ENCODE measurements at regions not wholly inside any gene's neighbourhood (a gene's known extent, or its start where the extent isn't known, plus 50 kb on each side); places are given as distances from the start of the nearest gene placed in this dataset.

GRCh38 chr9:27856748-27857147 lies 283.5 kb upstream of the C9orf72 start:
- Histone ChIP-seq H2AFZ (ENCODE audit: low read depth, low read length) (no peak overlapping the region), H3K79me1 (replicated peaks; ENCODE audit: low read length, poor library complexity, severe bottlenecking) (no peaks in the 10 kb centered on the region), H3K4me1 (ENCODE audit: control insufficient read depth, insufficient read depth, low read depth, low read length) (no peaks in the 10 kb centered on the region), H3K23ac (ENCODE audit: low read length in 2 of 2) (no peak overlapping the region), H4K91ac (ENCODE audit: low read length) (no peak overlapping the region), H3K27ac (ENCODE audit: low read length, poor library complexity, severe bottlenecking) (no peak overlapping the region), H3K9ac (ENCODE audit: low read length) (no peak overlapping the region), H2BK5ac (ENCODE audit: low read depth, low read length, poor library complexity, severe bottlenecking) (no peak overlapping the region), H2AK5ac (ENCODE audit: low read length, severe bottlenecking) (no peak overlapping the region), H3K27me3 (ENCODE audit: control insufficient read depth in 1 of 2, insufficient read depth in 1 of 2, low read length in 2 of 2) (peaks cover 0 to under 1% of the 10 kb centered on the region in 2 experiments), H3K9me3 (ENCODE audit: control insufficient read depth, low read length) (no peaks in the 10 kb centered on the region), H3K36me3 (ENCODE audit: control insufficient read depth in 1 of 2, insufficient read depth in 2 of 2, low read depth in 1 of 2, low read length in 2 of 2) (no peaks in the 10 kb centered on the region), H3K4me3 (ENCODE audit: insufficient read depth in 1 of 2, low read depth in 1 of 2, low read length in 2 of 2) (no peak overlapping the region), H3K4me2 (ENCODE audit: low read length, poor library complexity, severe bottlenecking) (no peak overlapping the region), H3K4ac (ENCODE audit: low read depth in 1 of 2, low read length in 2 of 2) (no peak overlapping the region), H3K14ac (ENCODE audit: low read length in 2 of 2) (no peak overlapping the region), H2BK120ac (ENCODE audit: low read depth, low read length) (no peak overlapping the region), H3K18ac (ENCODE audit: low read depth in 1 of 2, low read length in 2 of 2) (no peak overlapping the region), H4K8ac (ENCODE audit: low read length) (no peak overlapping the region), H2BK12ac (ENCODE audit: low read length in 2 of 2) (no peak overlapping the region), H2BK15ac (ENCODE audit: low read depth, poor library complexity, severe bottlenecking) (no peak overlapping the region)
- WGBS, result 67% methylated on average over 1 of the region's 1 CpG
- DNase-seq, result no peak

DNA sequence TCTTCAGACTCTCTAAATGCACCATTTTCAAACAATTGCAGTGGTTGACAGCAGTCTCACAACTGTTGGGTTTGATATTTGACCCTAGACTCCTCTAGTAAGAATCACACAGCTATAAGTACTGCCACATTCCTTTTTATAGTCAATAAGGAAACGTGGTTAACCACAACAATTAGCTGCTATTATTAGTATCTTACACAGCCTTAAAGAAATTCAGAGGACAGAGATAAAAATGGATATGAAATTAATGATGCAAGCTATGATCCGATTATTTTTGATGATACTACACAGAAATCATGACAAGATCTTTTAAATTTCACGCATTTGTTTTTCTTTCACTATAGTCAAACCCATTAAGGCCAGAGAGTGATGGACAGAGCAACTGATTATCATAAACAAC lies 288.6 kb upstream of the C9orf72 start:
- Histone ChIP-seq H3K18ac (ENCODE audit: low read depth in 1 of 2, low read length in 2 of 2) (no peak overlapping the region), H2BK120ac (ENCODE audit: low read depth, low read length) (no peak overlapping the region), H2BK12ac (ENCODE audit: low read length in 2 of 2) (no peak overlapping the region), H3K9me3 (ENCODE audit: control insufficient read depth, low read length) (no peaks in the 10 kb centered on the region), H3K4me3 (ENCODE audit: insufficient read depth in 1 of 2, low read depth in 1 of 2, low read length in 2 of 2) (no peak overlapping the region), H2AFZ (ENCODE audit: low read depth, low read length) (no peak overlapping the region), H3K14ac (ENCODE audit: low read length in 2 of 2) (no peak overlapping the region), H4K91ac (ENCODE audit: low read length) (no peak overlapping the region), H3K23ac (ENCODE audit: low read length in 2 of 2) (no peak overlapping the region), H3K36me3 (ENCODE audit: control insufficient read depth in 1 of 2, insufficient read depth in 2 of 2, low read depth in 1 of 2, low read length in 2 of 2) (no peaks in the 10 kb centered on the region), H2AK5ac (ENCODE audit: low read length, severe bottlenecking) (no peak overlapping the region), H3K9ac (ENCODE audit: low read length) (no peak overlapping the region), H3K4me1 (ENCODE audit: control insufficient read depth, insufficient read depth, low read depth, low read length) (peaks cover 2% of the 10 kb centered on the region), H3K27ac (ENCODE audit: low read length, poor library complexity, severe bottlenecking) (no peak overlapping the region), H3K27me3 (ENCODE audit: control insufficient read depth in 1 of 2, insufficient read depth in 1 of 2, low read length in 2 of 2) (no peaks in the 10 kb centered on the region), H3K79me1 (replicated peaks; ENCODE audit: low read length, poor library complexity, severe bottlenecking) (no peaks in the 10 kb centered on the region), H2BK5ac (ENCODE audit: low read depth, low read length, poor library complexity, severe bottlenecking) (no peak overlapping the region), H2BK15ac (ENCODE audit: low read depth, poor library complexity, severe bottlenecking) (no peak overlapping the region), H3K4me2 (ENCODE audit: low read length, poor library complexity, severe bottlenecking) (no peak overlapping the region), H4K8ac (ENCODE audit: low read length) (no peak overlapping the region), H3K4ac (ENCODE audit: low read depth in 1 of 2, low read length in 2 of 2) (no peak overlapping the region)
- peak; percentile 20 for DNase-seq
- WGBS, result 86% methylated on average over 2 of the region's 3 CpGs

DNA sequence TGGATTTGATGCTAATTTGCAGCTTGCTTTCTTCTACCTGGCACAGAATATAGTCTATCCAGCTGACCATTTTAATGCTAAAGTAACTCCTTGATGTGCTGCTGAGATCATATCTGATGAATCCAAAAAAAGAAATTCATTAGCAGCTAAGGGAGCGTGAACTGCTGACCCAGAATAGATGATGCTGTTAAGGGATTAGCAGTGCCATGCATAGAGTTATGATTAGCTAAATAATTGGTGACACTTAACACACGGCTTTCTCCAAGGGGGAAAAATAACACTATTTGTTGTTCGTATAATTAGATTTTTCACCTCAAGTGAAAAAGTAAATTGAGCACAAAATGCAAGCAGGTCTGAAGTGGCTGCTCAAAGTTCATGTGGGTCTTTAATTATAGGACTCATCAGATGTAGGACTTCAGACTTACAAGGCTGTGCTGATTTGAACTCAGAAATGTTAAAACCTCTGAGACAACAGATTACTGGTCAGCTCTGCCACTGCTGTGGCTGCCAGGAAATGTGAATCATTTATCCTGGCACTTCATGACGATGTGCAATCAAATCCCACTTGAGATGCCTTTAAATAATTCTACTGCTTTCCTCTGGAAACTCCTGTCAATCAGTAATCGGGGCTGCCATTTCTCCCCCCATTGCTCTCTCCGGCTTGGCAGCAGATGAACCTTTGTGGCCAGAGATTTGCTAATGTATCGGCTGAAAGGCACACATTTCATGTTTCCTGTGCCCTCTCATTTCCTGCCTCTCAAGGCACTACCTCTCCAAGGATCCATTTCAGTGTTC lies 291.6 kb upstream of the C9orf72 start:
- no peak overlapping the region for H3K18ac ChIP-seq (ENCODE audit: low read depth in 1 of 2, low read length in 2 of 2)
- H4K8ac ChIP-seq (ENCODE audit: low read length), result no peak overlapping the region
- H3K14ac ChIP-seq (ENCODE audit: low read length in 2 of 2), result no peak overlapping the region
- peak overlapping the region in 1 of 2 experiments; percentile 3 for H3K4me3 ChIP-seq (ENCODE audit: insufficient read depth in 1 of 2, low read depth in 1 of 2, low read length in 2 of 2)
- no peak overlapping the region for H3K4ac ChIP-seq (ENCODE audit: low read depth in 1 of 2, low read length in 2 of 2)
- no peak overlapping the region for H3K4me2 ChIP-seq (ENCODE audit: low read length, poor library complexity, severe bottlenecking)
- no peak overlapping the region for H2BK15ac ChIP-seq (ENCODE audit: low read depth, poor library complexity, severe bottlenecking)
- H3K4me1 ChIP-seq (ENCODE audit: control insufficient read depth, insufficient read depth, low read depth, low read length), result peaks cover 2% of the 10 kb centered on the region
- no peak overlapping the region for H2AFZ ChIP-seq (ENCODE audit: low read depth, low read length)
- no peak overlapping the region for H3K23ac ChIP-seq (ENCODE audit: low read length in 2 of 2)
- peaks cover 0 to 2% of the 10 kb centered on the region in 2 experiments for H3K27me3 ChIP-seq (ENCODE audit: control insufficient read depth in 1 of 2, insufficient read depth in 1 of 2, low read length in 2 of 2)
- peak overlapping the region; percentile 90 for H3K27ac ChIP-seq (ENCODE audit: low read length, poor library complexity, severe bottlenecking)
- peak overlapping the region; percentile 61 for H2BK5ac ChIP-seq (ENCODE audit: low read depth, low read length, poor library complexity, severe bottlenecking)
- H4K91ac ChIP-seq (ENCODE audit: low read length), result no peak overlapping the region
- no peaks in the 10 kb centered on the region for H3K79me1 ChIP-seq (replicated peaks; ENCODE audit: low read length, poor library complexity, severe bottlenecking)
- peak; percentile 35 for DNase-seq
- H3K36me3 ChIP-seq (ENCODE audit: control insufficient read depth in 1 of 2, insufficient read depth in 2 of 2, low read depth in 1 of 2, low read length in 2 of 2), result no peaks in the 10 kb centered on the region
- no peak overlapping the region for H2AK5ac ChIP-seq (ENCODE audit: low read length, severe bottlenecking)
- H2BK120ac ChIP-seq (ENCODE audit: low read depth, low read length), result no peak overlapping the region
- no peaks in the 10 kb centered on the region for H3K9me3 ChIP-seq (ENCODE audit: control insufficient read depth, low read length)
- WGBS, result 45% methylated on average over 7 of the region's 7 CpGs
- no peak overlapping the region for H3K9ac ChIP-seq (ENCODE audit: low read length)
- no peak overlapping the region for H2BK12ac ChIP-seq (ENCODE audit: low read length in 2 of 2)

GRCh38 chr9:27866741-27867140 lies 293.5 kb upstream of the C9orf72 start:
- no peaks in the 10 kb centered on the region for H3K79me1 ChIP-seq (replicated peaks; ENCODE audit: low read length, poor library complexity, severe bottlenecking)
- H3K18ac ChIP-seq (ENCODE audit: low read depth in 1 of 2, low read length in 2 of 2), result no peak overlapping the region
- no peak overlapping the region for H4K91ac ChIP-seq (ENCODE audit: low read length)
- H2AFZ ChIP-seq (ENCODE audit: low read depth, low read length), result no peak overlapping the region
- H2BK5ac ChIP-seq (ENCODE audit: low read depth, low read length, poor library complexity, severe bottlenecking), result no peak overlapping the region
- H3K27me3 ChIP-seq (ENCODE audit: control insufficient read depth in 1 of 2, insufficient read depth in 1 of 2, low read length in 2 of 2), result peaks cover 0 to 3% of the 10 kb centered on the region in 2 experiments
- no peak overlapping the region for H3K27ac ChIP-seq (ENCODE audit: low read length, poor library complexity, severe bottlenecking)
- H3K9ac ChIP-seq (ENCODE audit: low read length), result no peak overlapping the region
- no peak overlapping the region for H3K4me2 ChIP-seq (ENCODE audit: low read length, poor library complexity, severe bottlenecking)
- no peak overlapping the region for H4K8ac ChIP-seq (ENCODE audit: low read length)
- H2AK5ac ChIP-seq (ENCODE audit: low read length, severe bottlenecking), result peak overlapping the region; percentile 13
- H2BK120ac ChIP-seq (ENCODE audit: low read depth, low read length), result no peak overlapping the region
- no peak overlapping the region for H2BK15ac ChIP-seq (ENCODE audit: low read depth, poor library complexity, severe bottlenecking)
- H3K36me3 ChIP-seq (ENCODE audit: control insufficient read depth in 1 of 2, insufficient read depth in 2 of 2, low read depth in 1 of 2, low read length in 2 of 2), result no peaks in the 10 kb centered on the region
- H3K4ac ChIP-seq (ENCODE audit: low read depth in 1 of 2, low read length in 2 of 2), result no peak overlapping the region
- H3K23ac ChIP-seq (ENCODE audit: low read length in 2 of 2), result no peak overlapping the region
- DNase-seq, result no peak
- H3K14ac ChIP-seq (ENCODE audit: low read length in 2 of 2), result no peak overlapping the region
- no peaks in the 10 kb centered on the region for H3K9me3 ChIP-seq (ENCODE audit: control insufficient read depth, low read length)
- WGBS, result 100% methylated on average over 1 of the region's 4 CpGs
- no peak overlapping the region for H3K4me3 ChIP-seq (ENCODE audit: insufficient read depth in 1 of 2, low read depth in 1 of 2, low read length in 2 of 2)
- no peak overlapping the region for H2BK12ac ChIP-seq (ENCODE audit: low read length in 2 of 2)
- H3K4me1 ChIP-seq (ENCODE audit: control insufficient read depth, insufficient read depth, low read depth, low read length), result peaks cover 7% of the 10 kb centered on the region
